Endothelial cell of umbilical vein (primary cell): ENCODE measurements at regions not wholly inside any gene's neighbourhood (a gene's known extent, or its start where the extent isn't known, plus 50 kb on each side); places are given as distances from the start of the nearest gene placed in this dataset.

Source experiments
- EZH2 ChIP-seq: IDR thresholded peaks from 2 replicates; pipeline ENCODE4 v1.6.1; 2012; ENCODE audit warnings: borderline replicate concordance, low read depth, mild to moderate bottlenecking, moderate library complexity, low read length, inconsistent platforms; ENCODE audit not compliant: severe bottlenecking
- POLR2A ChIP-seq: IDR thresholded peaks from 2 replicates; pipeline ENCODE4 v1.6.1; 2012; ENCODE audit warnings: low read depth, mild to moderate bottlenecking, control low read depth, low read length
- TF ChIP-seq, protein P1 (sequence below), 2 donors: IDR thresholded peaks; 1 replicate in 1 of 2; 2 replicates in 1 of 2; pipeline ENCODE4 v1.5.1; 2011; ENCODE audit warnings: low read length in 2 of 2, mild to moderate bottlenecking in 2 of 2, moderate library complexity in 2 of 2, control low read depth in 1 of 2, inconsistent platforms in 1 of 2, low read depth in 1 of 2; ENCODE audit not compliant: insufficient read depth in 1 of 2; ENCODE audit errors: extremely low read depth in 1 of 2
- TF ChIP-seq, protein P2 (sequence below): IDR thresholded peaks from 2 replicates; pipeline ENCODE4 v1.6.1; 2011; ENCODE audit not compliant: insufficient read depth, insufficient read length

DNA sequence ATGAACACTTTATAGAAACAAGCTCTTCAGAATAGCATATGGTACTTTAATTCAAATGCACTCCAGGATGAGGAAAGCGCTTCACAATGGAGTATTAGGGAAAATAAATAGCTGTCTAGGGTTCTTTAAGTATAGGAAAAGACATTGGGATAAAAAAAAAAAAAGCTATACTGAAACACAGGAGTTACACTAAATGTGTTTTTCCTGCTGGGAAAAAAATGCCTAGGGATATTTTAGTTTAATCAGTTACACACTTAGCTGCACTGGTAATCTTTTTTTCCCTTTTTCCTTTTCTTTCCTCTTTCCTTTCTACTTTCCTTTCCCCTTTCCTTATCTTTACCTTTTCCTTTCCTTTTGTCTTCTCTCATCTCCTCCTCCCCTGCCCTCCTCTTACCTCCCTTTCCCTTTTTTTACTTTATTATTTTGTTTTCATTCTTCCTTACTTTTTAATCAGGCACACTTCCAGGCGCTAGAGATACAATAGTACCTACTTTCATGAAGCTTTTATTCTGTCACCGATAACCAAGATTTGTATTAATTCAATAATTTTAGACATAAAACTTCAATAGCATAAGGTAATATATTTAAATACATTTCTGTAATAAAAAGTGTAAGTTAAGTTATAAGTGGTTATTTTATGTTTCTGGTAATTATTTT lies 758.7 kb downstream of the CDH18 start:
- TF ChIP-seq, protein P1, sequence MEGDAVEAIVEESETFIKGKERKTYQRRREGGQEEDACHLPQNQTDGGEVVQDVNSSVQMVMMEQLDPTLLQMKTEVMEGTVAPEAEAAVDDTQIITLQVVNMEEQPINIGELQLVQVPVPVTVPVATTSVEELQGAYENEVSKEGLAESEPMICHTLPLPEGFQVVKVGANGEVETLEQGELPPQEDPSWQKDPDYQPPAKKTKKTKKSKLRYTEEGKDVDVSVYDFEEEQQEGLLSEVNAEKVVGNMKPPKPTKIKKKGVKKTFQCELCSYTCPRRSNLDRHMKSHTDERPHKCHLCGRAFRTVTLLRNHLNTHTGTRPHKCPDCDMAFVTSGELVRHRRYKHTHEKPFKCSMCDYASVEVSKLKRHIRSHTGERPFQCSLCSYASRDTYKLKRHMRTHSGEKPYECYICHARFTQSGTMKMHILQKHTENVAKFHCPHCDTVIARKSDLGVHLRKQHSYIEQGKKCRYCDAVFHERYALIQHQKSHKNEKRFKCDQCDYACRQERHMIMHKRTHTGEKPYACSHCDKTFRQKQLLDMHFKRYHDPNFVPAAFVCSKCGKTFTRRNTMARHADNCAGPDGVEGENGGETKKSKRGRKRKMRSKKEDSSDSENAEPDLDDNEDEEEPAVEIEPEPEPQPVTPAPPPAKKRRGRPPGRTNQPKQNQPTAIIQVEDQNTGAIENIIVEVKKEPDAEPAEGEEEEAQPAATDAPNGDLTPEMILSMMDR (IDR thresholded peaks at IDR 0.05; ENCODE audit: extremely low read depth in 1 of 2, insufficient read depth in 1 of 2, low read depth in 1 of 2, low read length in 2 of 2) = no peak
- no peak for TF ChIP-seq EZH2
- TF ChIP-seq, protein P2, sequence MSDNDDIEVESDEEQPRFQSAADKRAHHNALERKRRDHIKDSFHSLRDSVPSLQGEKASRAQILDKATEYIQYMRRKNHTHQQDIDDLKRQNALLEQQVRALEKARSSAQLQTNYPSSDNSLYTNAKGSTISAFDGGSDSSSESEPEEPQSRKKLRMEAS = no peak
- no peak for TF ChIP-seq POLR2A
